Stimulated activated CD4-positive, alpha-beta T cell treated with anti-CD3 and anti-CD28 coated beads, TNF-alpha, amount 100 ng/mL, for 24 hours (primary cell): ENCODE measurements at regions not wholly inside any gene's neighbourhood (a gene's known extent, or its start where the extent isn't known, plus 50 kb on each side); places are given as distances from the start of the nearest gene placed in this dataset.

Source experiments
- DNase-seq, 3 experiments: peaks; one replicate each; pipeline ENCODE4 v3.0.0-alpha.2; 2020; ENCODE audit warnings: low read depth in 3 of 3

- no peak for DNase-seq
Observed at GRCh38 chr17:70017941-70018340, 57.1 kb upstream of the KCNJ16 start.

- no peak for DNase-seq
Observed at GRCh38 chr17:70021726-70022125, 53.3 kb upstream of the KCNJ16 start.

DNA sequence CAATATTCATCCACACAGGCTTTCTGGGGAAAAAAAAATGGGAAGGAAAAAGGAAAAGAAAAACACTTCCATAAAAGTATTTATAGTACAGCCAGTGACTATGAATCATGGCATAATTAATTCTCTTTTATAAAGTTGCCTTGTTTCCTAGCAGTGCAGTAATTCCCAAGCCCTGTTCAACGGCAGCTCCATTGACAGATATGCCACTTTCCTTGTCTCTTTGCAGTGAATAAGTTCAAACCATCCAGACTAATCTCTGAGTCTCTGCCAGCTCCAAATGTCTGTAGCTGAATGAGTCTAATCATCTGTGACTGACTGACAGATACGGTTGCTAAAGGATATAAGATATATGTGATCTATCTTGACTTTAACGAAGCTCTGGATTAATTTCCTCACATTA lies 52.9 kb upstream of the KCNJ16 start:
- DNase-seq, result no peak

DNA sequence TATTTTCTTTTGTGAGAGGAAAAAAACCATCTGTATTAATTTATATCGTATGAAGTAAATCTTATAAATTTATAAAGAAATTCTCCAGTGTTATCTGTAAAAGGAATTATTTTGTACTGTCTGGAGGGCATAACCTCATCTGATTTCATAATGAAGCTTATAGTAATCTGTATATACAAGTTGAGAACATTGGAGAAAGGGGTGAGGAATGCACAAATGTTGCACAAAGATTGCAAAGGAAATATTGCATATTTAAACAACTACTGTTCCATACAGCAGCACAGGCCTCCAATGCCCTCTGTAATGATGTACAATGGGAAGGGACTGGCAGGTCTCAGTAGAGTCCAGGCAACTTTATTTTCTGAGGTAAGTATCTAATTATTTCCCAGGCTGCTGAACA lies 50.8 kb upstream of the KCNJ16 start:
- DNase-seq, result no peak
